Panc1 (cell line): ENCODE measurements at regions not wholly inside any gene's neighbourhood (a gene's known extent, or its start where the extent isn't known, plus 50 kb on each side); places are given as distances from the start of the nearest gene placed in this dataset.

Experiments
- ATAC-seq: fragments of 200-7000 bp; cut with Tn5 transposase; 2 replicates; pipeline ENCODE4 v1.9.1; 2020; ENCODE audit warnings: mild to moderate bottlenecking, moderate library complexity
- BruUV-seq: library from RNA; stranded (reverse); fragments of 400-500 nt; replicated peaks from 2 replicates; lab custom pipeline; 2021; lab: Mats Ljungman, UMichigan
- CTCF ChIA-PET: fragments of 300-600 bp; sonication (Branson Sonifier 250); formaldehyde crosslinking; loops from one replicate; lab custom pipeline; 2022; ENCODE audit warnings: antibody characterized with exemption; lab: Charles Lee
- POLR2A ChIA-PET: fragments of 300-600 bp; sonication (Branson Sonifier 250); formaldehyde crosslinking; loops from one replicate; lab custom pipeline; 2022; ENCODE audit warnings: antibody characterized with exemption; lab: Charles Lee
- DNase-seq: peaks from one replicate; pipeline ENCODE4 v3.0.0-alpha.2; 2010; ENCODE audit warnings: low read depth, low spot score
- H3K27ac ChIP-seq: 2 replicates; pipeline ENCODE4 v1.5.1; 2011; ENCODE audit warnings: mild to moderate bottlenecking, low read length, inconsistent platforms
- H3K27me3 ChIP-seq: fragments of 200-500 bp; sonication (Bioruptor generic); 2 replicates; pipeline ENCODE4 v1.6.0; 2014; ENCODE audit warnings: low read length, inconsistent platforms; ENCODE audit not compliant: control insufficient read depth, insufficient read depth
- H3K36me3 ChIP-seq: fragments of 200-500 bp; sonication (Bioruptor generic); 2 replicates; pipeline ENCODE4 v1.5.1; 2014; ENCODE audit warnings: inconsistent platforms, mild to moderate bottlenecking, low read length, moderate library complexity; ENCODE audit not compliant: control insufficient read depth, insufficient read depth
- H3K4me1 ChIP-seq: 2 replicates; pipeline ENCODE4 v1.5.1; 2011; ENCODE audit warnings: inconsistent platforms, mild to moderate bottlenecking, low read length, moderate library complexity; ENCODE audit not compliant: control insufficient read depth, insufficient read depth
- H3K4me3 ChIP-seq, 2 experiments: 2 replicates each; pipeline ENCODE4 v1.5.1; 2011 to 2012; ENCODE audit warnings: low read depth in 2 of 2, low read length in 2 of 2, mild to moderate bottlenecking in 2 of 2, inconsistent platforms in 1 of 2, moderate library complexity in 1 of 2
- H3K9me3 ChIP-seq: fragments of 200-500 bp; sonication (Bioruptor generic); 2 replicates; pipeline ENCODE4 v1.5.1; 2014; ENCODE audit warnings: low read depth, mild to moderate bottlenecking, inconsistent platforms, low read length, moderate library complexity; ENCODE audit not compliant: control insufficient read depth, insufficient read depth
- POLR2AphosphoS5 ChIP-seq: IDR thresholded peaks from 2 replicates; pipeline ENCODE4 v1.6.1; 2012; ENCODE audit warnings: mild to moderate bottlenecking, low read depth, low read length, moderate library complexity
- SIN3A ChIP-seq: IDR thresholded peaks from 2 replicates; pipeline ENCODE4 v1.6.1; 2012; ENCODE audit warnings: low read depth, mild to moderate bottlenecking, low read length, moderate library complexity, borderline replicate concordance; ENCODE audit not compliant: insufficient read depth
- TCF7L2 ChIP-seq: IDR thresholded peaks from 2 replicates; pipeline ENCODE4 v1.6.1; 2011; ENCODE audit warnings: mild to moderate bottlenecking, low read depth, low read length, inconsistent platforms
- in situ Hi-C: cut with HindIII; loops from 2 replicates; pipeline ENCODE4 v1.10.0; 2016; ENCODE audit warnings: low sequenced_read_pairs, low pct_unique_long_range_greater_than_20kb
- intact Hi-C: fragments of 100-400 bp; cut with micrococcal nuclease; formaldehyde crosslinking; loops from one replicate; pipeline ENCODE4 v1.10.0; 2022; ENCODE audit not compliant: unreplicated experiment
- TF ChIP-seq, protein P1 (sequence below), 2 experiments: IDR thresholded peaks; 2 replicates each; pipeline ENCODE4 v1.6.1; 2011 to 2012; ENCODE audit warnings: low read depth in 2 of 2, control low read depth in 1 of 2, low read length in 1 of 2, mild to moderate bottlenecking in 1 of 2, moderate library complexity in 1 of 2; ENCODE audit not compliant: insufficient read depth in 1 of 2
- TF ChIP-seq, protein P2 (sequence below): fragments of 450-650 bp; IDR thresholded peaks from 2 replicates; pipeline ENCODE4 v1.5.1; 2017; ENCODE audit warnings: mild to moderate bottlenecking

DNA sequence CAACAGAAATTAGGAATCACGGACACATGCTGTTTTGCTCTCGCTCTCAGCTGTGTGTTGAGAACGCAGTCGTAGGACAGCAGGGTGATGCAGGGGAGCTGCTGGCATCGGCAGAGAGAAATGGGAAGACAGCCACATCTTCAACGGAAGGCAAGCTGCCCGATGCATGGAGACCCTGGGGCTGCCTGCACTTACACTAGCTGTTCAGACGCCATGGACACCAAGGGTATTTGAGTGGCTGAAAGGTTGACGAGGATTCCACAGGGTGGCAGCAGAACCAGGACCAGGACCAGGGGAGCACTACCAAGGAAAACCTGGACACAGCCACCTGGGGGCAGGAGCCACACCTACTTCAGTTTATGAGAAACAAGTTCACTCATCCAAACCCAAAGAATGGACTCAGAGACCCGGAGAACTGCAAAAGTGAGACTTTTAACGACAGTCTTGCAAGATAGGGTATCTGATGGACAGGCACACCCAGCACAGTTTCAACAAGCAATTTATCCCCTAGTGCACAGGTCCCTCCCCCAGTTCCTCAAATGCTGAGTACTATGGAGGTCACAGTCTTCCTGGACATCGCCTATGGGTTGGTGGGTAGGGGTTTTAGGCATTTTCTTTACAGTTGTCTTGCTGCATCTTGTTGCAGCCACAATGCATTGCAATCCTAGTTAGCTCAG, 56.3 kb upstream of the ENTPD6 start:
- CTCF ChIA-PET: no interaction called here
- DNase-seq: peak; percentile 5
- BruUV-seq: no TSS peak
- intact Hi-C loops (no loop called here), in situ Hi-C loops (no loop called here)
- peak; percentile 54 for ATAC-seq
- no peaks in the 10 kb centered on the region for H3K9me3 ChIP-seq
- H3K27ac ChIP-seq: peak overlapping the region; percentile 69
- no peak overlapping the region for H3K4me3 ChIP-seq
- H3K4me1 ChIP-seq: peaks cover 55% of the 10 kb centered on the region
- H3K27me3 ChIP-seq: no peaks in the 10 kb centered on the region
- POLR2A ChIA-PET: no interaction called here
- no peaks in the 10 kb centered on the region for H3K36me3 ChIP-seq
- TF ChIP-seq, protein P1, sequence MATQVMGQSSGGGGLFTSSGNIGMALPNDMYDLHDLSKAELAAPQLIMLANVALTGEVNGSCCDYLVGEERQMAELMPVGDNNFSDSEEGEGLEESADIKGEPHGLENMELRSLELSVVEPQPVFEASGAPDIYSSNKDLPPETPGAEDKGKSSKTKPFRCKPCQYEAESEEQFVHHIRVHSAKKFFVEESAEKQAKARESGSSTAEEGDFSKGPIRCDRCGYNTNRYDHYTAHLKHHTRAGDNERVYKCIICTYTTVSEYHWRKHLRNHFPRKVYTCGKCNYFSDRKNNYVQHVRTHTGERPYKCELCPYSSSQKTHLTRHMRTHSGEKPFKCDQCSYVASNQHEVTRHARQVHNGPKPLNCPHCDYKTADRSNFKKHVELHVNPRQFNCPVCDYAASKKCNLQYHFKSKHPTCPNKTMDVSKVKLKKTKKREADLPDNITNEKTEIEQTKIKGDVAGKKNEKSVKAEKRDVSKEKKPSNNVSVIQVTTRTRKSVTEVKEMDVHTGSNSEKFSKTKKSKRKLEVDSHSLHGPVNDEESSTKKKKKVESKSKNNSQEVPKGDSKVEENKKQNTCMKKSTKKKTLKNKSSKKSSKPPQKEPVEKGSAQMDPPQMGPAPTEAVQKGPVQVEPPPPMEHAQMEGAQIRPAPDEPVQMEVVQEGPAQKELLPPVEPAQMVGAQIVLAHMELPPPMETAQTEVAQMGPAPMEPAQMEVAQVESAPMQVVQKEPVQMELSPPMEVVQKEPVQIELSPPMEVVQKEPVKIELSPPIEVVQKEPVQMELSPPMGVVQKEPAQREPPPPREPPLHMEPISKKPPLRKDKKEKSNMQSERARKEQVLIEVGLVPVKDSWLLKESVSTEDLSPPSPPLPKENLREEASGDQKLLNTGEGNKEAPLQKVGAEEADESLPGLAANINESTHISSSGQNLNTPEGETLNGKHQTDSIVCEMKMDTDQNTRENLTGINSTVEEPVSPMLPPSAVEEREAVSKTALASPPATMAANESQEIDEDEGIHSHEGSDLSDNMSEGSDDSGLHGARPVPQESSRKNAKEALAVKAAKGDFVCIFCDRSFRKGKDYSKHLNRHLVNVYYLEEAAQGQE (IDR thresholded peaks at IDR 0.05; ENCODE audit: insufficient read depth in 1 of 2, low read depth in 2 of 2, low read length in 1 of 2): no peak
- TF ChIP-seq, protein P2, sequence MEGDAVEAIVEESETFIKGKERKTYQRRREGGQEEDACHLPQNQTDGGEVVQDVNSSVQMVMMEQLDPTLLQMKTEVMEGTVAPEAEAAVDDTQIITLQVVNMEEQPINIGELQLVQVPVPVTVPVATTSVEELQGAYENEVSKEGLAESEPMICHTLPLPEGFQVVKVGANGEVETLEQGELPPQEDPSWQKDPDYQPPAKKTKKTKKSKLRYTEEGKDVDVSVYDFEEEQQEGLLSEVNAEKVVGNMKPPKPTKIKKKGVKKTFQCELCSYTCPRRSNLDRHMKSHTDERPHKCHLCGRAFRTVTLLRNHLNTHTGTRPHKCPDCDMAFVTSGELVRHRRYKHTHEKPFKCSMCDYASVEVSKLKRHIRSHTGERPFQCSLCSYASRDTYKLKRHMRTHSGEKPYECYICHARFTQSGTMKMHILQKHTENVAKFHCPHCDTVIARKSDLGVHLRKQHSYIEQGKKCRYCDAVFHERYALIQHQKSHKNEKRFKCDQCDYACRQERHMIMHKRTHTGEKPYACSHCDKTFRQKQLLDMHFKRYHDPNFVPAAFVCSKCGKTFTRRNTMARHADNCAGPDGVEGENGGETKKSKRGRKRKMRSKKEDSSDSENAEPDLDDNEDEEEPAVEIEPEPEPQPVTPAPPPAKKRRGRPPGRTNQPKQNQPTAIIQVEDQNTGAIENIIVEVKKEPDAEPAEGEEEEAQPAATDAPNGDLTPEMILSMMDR: peak; percentile 70
- TF ChIP-seq SIN3A (no peak), POLR2AphosphoS5 (no peak), TCF7L2 (no peak)

DNA sequence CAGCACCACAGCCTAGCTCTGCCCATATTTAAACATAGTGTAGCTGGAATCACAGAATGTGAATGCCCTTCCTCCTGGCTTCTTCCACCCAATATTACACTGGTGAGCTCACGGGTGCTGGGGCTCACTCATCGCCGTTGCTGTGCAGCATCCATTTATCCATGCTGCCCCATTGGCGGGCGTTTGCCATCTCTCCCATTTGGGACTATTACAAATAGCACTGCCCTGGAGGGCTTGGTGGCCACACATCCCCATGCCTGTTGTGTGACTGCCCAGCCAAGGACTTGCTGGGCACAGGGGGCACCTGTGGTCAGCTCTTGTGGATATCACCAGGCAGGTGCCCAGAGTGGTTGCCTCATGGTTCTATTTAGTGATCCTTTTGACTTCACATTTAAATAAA, 54.5 kb upstream of the ENTPD6 start:
- no peaks in the 10 kb centered on the region for H3K36me3 ChIP-seq
- no peaks in the 10 kb centered on the region for H3K9me3 ChIP-seq
- in situ Hi-C loops: no loop called here
- DNase-seq: no peak
- POLR2A ChIA-PET: no interaction called here
- intact Hi-C loops: no loop called here
- ATAC-seq: no peak
- BruUV-seq: no TSS peak
- H3K4me1 ChIP-seq: peaks cover 44% of the 10 kb centered on the region
- no peak overlapping the region for H3K4me3 ChIP-seq
- CTCF ChIA-PET: no interaction called here
- H3K27me3 ChIP-seq: no peaks in the 10 kb centered on the region
- no peak for TF ChIP-seq SIN3A
- TF ChIP-seq, protein P2: no peak
- TF ChIP-seq TCF7L2: no peak
- no peak for TF ChIP-seq POLR2AphosphoS5
- TF ChIP-seq, protein P1 (IDR thresholded peaks at IDR 0.05; ENCODE audit: insufficient read depth in 1 of 2, low read depth in 2 of 2, low read length in 1 of 2): no peak
- H3K27ac ChIP-seq: peak overlapping the region; percentile 69; the same call in 1 of the 2 replicates
